ENCODE measurements at regions not wholly inside any gene's neighbourhood (a gene's known extent, or its start where the extent isn't known, plus 50 kb on each side); places are given as distances from the start of the nearest gene placed in this dataset.

- TF ChIP-seq, protein P1, sequence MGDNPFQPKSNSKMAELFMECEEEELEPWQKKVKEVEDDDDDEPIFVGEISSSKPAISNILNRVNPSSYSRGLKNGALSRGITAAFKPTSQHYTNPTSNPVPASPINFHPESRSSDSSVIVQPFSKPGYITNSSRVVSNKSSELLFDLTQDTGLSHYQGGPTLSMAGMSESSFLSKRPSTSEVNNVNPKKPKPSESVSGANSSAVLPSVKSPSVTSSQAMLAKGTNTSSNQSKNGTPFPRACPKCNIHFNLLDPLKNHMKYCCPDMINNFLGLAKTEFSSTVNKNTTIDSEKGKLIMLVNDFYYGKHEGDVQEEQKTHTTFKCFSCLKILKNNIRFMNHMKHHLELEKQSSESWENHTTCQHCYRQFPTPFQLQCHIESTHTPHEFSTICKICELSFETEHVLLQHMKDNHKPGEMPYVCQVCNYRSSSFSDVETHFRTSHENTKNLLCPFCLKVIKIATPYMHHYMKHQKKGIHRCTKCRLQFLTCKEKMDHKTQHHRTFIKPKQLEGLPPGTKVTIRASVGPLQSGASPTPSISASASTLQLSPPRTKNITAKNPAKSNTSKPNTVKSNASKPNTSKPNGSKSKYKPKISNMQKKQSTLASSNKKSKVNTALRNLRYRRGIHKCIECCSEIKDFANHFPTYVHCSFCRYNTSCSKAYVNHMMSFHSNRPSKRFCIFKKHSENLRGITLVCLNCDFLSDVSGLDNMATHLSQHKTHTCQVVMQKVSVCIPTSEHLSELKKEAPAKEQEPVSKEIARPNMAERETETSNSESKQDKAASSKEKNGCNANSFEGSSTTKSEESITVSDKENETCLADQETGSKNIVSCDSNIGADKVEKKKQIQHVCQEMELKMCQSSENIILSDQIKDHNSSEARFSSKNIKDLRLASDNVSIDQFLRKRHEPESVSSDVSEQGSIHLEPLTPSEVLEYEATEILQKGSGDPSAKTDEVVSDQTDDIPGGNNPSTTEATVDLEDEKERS (CRISPR knock-in tag; IDR thresholded peaks at IDR 0.05), result peak; percentile 89
- TF ChIP-seq RCOR2 (CRISPR knock-in tag; IDR thresholded peaks at IDR 0.05) (peak; percentile 89), PHB2 (IDR thresholded peaks at IDR 0.05; ENCODE audit: partially characterized antibody) (no peak), SP140L (CRISPR knock-in tag; IDR thresholded peaks at IDR 0.05; ENCODE audit: borderline replicate concordance) (peak; percentile 98), ZNF543 (CRISPR knock-in tag; IDR thresholded peaks at IDR 0.05) (no peak), ZNF350 (CRISPR knock-in tag; IDR thresholded peaks at IDR 0.05; ENCODE audit: borderline replicate concordance, low read depth) (peak; percentile 88), FOXK2 (IDR thresholded peaks at IDR 0.05) (peak; percentile 66), JUND (CRISPR knock-in tag; IDR thresholded peaks at IDR 0.05) (peak; percentile 70; the same call in 1 of the 2 replicates), ZNF17 (CRISPR knock-in tag; IDR thresholded peaks at IDR 0.05) (no peak), ZNF383 (CRISPR knock-in tag; IDR thresholded peaks at IDR 0.05; ENCODE audit: borderline replicate concordance) (no peak; the same call in 1 of the 2 replicates), HBP1 (CRISPR knock-in tag; IDR thresholded peaks at IDR 0.05; ENCODE audit: low read depth) (peak; percentile 55), THAP11 (CRISPR knock-in tag; IDR thresholded peaks at IDR 0.05) (peak; percentile 82), TP53 (CRISPR knock-in tag; conservative IDR thresholded peaks at IDR 0.05) (no peak), ZNF468 (CRISPR knock-in tag; IDR thresholded peaks at IDR 0.05) (no peak), CEBPG (CRISPR knock-in tag; IDR thresholded peaks at IDR 0.05) (peak; percentile 86), ZNF703 (CRISPR knock-in tag; IDR thresholded peaks at IDR 0.05; ENCODE audit: borderline replicate concordance) (no peak), ZNF253 (CRISPR knock-in tag; IDR thresholded peaks at IDR 0.05; ENCODE audit: borderline replicate concordance) (no peak), IRF1 (CRISPR knock-in tag; IDR thresholded peaks at IDR 0.05; ENCODE audit: low read depth) (no peak), KMT2A (CRISPR knock-in tag; IDR thresholded peaks at IDR 0.05) (peak; percentile 36; the same call in 1 of the 2 replicates), CAMTA2 (CRISPR knock-in tag; IDR thresholded peaks at IDR 0.05; ENCODE audit: borderline replicate concordance) (no peak), ZNF30 (CRISPR knock-in tag; IDR thresholded peaks at IDR 0.05) (no peak), ZZZ3 (CRISPR knock-in tag; IDR thresholded peaks at IDR 0.05; ENCODE audit: borderline replicate concordance) (no peak)
- TF ChIP-seq, protein P2, sequence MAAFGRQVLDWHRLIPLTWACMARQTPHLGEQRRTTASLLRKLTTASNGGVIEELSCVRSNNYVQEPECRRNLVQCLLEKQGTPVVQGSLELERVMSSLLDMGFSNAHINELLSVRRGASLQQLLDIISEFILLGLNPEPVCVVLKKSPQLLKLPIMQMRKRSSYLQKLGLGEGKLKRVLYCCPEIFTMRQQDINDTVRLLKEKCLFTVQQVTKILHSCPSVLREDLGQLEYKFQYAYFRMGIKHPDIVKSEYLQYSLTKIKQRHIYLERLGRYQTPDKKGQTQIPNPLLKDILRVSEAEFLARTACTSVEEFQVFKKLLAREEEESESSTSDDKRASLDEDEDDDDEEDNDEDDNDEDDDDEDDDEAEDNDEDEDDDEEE (CRISPR knock-in tag; IDR thresholded peaks at IDR 0.05), result no peak
- TF ChIP-seq, protein P3, sequence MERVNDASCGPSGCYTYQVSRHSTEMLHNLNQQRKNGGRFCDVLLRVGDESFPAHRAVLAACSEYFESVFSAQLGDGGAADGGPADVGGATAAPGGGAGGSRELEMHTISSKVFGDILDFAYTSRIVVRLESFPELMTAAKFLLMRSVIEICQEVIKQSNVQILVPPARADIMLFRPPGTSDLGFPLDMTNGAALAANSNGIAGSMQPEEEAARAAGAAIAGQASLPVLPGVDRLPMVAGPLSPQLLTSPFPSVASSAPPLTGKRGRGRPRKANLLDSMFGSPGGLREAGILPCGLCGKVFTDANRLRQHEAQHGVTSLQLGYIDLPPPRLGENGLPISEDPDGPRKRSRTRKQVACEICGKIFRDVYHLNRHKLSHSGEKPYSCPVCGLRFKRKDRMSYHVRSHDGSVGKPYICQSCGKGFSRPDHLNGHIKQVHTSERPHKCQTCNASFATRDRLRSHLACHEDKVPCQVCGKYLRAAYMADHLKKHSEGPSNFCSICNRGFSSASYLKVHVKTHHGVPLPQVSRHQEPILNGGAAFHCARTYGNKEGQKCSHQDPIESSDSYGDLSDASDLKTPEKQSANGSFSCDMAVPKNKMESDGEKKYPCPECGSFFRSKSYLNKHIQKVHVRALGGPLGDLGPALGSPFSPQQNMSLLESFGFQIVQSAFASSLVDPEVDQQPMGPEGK (CRISPR knock-in tag; IDR thresholded peaks at IDR 0.05), result peak; percentile 59
Observed at GRCh38 chr5:158461240-158461854, 602.4 kb upstream of the CLINT1 start (continued).
